ENCODE measurements at regions not wholly inside any gene's neighbourhood (a gene's known extent, or its start where the extent isn't known, plus 50 kb on each side); places are given as distances from the start of the nearest gene placed in this dataset.

- TF ChIP-seq MYC (IDR thresholded peaks at IDR 0.05; ENCODE audit: low read depth, low read length) (no peak), POLR2A (IDR thresholded peaks at IDR 0.05; ENCODE audit: extremely low read depth, insufficient read length) (no peak)
Observed at GRCh38 chr2:201546576-201546975, 95.0 kb downstream of the STRADB start.

Measured in NB4 (cell line).